GM20000 (cell line): ENCODE measurements at regions not wholly inside any gene's neighbourhood (a gene's known extent, or its start where the extent isn't known, plus 50 kb on each side); places are given as distances from the start of the nearest gene placed in this dataset.
"Not testable (repeated sequence)": the region's sequence is repeated elsewhere in the genome, so short reads cannot be mapped to it uniquely, and the experiment has no call there.

Source experiments
- DNase-seq: peaks from one replicate; pipeline ENCODE4 v3.0.0; 2012; ENCODE audit warnings: low spot score
- TF ChIP-seq, protein P1 (sequence below): IDR thresholded peaks from 2 replicates; pipeline ENCODE4 v1.5.1; 2012; ENCODE audit warnings: mild to moderate bottlenecking, control low read depth; ENCODE audit errors: extremely low read depth, missing control alignments

DNA sequence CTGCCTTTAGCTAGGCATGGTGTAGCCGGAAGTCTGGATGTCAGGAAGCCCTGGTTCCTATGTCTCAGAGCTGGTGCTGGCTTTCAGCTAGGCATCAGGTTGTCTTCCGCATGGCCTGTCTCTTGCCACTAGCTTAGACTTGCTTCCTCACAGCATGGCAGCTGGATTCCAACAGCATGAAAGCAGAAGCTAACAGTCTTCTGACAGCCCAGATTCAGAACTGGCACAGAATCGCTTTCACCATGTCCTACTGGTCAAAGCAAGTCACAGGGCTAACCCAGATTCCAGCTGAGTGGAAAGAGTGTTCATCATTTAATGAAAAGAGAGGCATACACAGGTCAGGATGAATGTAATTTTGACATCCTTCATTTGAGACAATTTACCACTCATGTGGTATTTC, 1050.5 kb downstream of the ROBO2 start:
- TF ChIP-seq, protein P1, sequence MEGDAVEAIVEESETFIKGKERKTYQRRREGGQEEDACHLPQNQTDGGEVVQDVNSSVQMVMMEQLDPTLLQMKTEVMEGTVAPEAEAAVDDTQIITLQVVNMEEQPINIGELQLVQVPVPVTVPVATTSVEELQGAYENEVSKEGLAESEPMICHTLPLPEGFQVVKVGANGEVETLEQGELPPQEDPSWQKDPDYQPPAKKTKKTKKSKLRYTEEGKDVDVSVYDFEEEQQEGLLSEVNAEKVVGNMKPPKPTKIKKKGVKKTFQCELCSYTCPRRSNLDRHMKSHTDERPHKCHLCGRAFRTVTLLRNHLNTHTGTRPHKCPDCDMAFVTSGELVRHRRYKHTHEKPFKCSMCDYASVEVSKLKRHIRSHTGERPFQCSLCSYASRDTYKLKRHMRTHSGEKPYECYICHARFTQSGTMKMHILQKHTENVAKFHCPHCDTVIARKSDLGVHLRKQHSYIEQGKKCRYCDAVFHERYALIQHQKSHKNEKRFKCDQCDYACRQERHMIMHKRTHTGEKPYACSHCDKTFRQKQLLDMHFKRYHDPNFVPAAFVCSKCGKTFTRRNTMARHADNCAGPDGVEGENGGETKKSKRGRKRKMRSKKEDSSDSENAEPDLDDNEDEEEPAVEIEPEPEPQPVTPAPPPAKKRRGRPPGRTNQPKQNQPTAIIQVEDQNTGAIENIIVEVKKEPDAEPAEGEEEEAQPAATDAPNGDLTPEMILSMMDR: no peak
- DNase-seq: no peak

GRCh38 chr3:78091478-78092119, 1051.7 kb downstream of the ROBO2 start:
- DNase-seq: no peak
- TF ChIP-seq, protein P1: no peak

DNA sequence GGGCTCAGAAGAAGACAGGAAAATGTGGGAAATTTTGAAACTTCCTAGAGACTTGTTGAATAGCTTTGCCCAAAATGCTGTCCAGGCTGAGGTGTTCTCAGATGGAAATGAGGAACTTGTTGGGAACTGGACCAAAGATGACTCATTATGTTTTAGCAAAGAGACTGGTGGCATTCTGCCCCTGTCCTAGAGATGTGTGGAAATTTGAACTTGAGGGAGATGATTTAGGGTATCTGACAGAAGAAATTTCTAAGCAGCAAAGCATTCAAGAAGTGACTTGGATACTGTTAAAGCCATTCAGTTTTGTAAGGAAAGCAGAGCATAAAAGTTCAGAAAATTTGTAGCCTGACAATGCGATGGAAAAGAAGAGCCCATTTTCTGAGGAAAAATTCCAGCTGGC, 1052.7 kb downstream of the ROBO2 start:
- not testable (repeated sequence) for DNase-seq

DNA sequence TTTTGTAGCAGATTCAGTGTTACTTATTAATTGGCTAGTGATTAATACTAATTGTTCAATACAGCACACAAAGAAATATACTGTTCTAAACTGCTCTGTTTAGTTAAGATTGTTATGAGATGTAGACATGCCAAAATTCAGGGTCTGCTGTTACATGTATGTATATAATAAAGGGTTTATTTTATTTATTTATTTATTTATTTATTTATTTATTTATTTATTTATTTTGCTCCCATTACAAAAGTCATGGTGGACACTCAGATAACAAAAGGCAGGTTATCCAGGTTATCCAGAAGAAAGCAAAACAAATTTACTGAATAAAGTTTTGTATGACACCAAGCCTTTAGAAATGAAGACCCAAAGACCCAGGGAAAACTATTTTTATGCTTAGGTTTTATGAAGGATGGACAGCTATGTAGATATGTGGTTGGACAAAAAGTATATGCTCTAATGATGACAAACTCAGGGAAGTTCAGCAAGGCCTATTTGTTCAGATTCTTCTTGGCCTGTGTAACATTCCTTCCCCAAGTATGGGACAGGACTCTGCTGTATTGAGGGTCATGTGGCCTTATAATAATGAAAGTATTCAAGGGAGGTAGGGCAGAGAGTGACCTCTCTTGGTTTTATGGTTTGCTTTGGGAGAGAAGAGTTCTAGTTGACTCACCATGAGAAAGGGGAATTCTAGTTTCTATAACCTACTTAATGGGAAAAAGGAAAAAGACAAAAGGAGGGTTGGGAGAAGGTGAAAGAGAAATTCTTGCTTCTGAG, 1056.8 kb downstream of the ROBO2 start:
- DNase-seq: no peak
- TF ChIP-seq, protein P1: no peak

- DNase-seq: no peak
- TF ChIP-seq, protein P1: no peak
Observed at GRCh38 chr3:78098367-78098766, 1058.5 kb downstream of the ROBO2 start.

GRCh38 chr3:78101384-78101783, 1061.5 kb downstream of the ROBO2 start:
- no peak for DNase-seq
- TF ChIP-seq, protein P1: no peak

GRCh38 chr3:78108269-78108961, 1068.5 kb downstream of the ROBO2 start:
- not testable (repeated sequence) for DNase-seq

DNA sequence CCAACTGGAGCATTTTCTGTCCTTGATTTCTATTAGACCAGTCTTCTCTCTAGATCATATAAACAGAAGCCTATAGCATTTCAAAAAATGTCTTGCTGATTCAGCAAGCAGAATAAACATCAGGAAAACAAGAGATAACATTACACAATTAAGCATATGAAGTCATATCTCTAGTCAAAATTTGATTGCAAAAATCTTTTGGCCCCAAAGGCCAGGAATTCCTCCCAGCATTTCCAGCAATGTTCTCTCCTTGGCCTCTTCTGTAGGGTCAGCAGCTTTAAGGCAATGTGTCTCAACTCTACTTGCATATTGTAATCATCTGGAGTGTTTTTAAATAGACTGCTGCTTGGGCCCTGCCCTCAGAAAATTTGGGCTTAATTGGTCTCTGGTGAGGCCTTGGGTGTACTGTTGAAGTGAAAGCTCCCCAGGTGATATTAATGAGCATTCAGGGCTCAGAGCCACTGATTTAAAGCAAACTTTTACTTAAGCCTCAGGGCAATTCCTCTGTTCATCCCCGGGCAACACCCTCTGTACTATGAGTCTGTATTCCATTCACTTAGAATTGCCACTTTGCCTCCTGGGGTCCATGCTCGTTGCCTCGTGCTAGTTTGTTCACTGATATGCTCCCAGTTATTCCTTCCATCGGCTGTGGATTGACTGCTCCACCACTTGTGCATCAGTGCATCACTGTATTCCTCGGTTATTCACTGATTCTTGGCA, 1072.6 kb downstream of the ROBO2 start:
- TF ChIP-seq, protein P1: no peak
- no peak for DNase-seq
